ENCODE measurements at regions not wholly inside any gene's neighbourhood (a gene's known extent, or its start where the extent isn't known, plus 50 kb on each side); places are given as distances from the start of the nearest gene placed in this dataset.

DNA sequence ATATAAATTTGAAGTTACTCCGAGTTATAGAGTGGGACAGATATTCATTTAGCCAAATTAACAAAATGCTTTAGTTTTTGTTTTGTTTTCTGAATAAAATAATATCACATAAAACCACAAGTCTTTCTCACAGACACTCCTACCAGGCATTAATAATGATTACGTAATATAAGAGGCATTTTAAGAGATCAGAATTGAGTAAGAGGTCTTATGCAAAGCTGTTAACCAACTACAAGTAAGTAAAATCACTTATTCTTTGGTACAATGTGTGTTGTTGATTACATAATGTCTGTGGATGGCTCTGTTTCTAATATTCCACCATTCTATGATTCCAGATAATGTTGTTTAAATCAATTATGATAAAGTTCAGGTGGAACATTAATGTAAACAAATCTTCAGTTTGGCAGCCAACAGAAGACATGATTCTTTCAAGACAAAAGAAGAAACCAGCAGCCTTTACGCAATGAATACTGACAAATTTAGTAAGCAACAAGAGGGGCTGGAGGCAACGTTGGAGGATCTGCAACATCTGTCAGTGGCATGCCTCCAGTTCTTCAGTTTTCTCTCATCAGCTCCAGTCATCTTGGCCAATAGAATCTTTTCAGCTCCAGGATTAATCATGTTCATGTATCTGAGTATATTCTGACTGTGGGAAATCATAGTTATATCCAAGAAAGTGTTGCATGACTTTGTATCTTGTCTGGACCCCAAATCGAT is 403.8 kb downstream of the SLITRK5 start:
- DNase-seq (ENCODE audit: low read depth in 4 of 4, low spot score in 1 of 4) = no peak

DNA sequence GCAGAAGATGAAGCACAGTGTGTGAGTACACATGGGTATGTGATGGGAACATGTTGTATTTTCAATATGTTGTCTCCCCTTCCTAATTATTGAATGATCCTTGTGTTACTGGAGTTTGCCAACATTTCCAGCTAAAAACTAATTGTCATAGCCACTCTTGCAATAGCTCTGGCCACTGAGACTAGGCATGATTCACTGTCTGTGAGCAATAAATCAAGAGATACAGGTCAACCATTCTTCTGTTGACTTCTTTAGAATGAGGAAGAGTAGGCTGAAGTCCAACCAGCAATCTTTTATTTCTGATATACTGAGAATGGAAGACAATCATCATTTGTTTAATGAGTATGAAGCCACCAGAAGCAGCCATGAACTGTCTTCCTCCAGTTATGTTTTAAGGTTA is 413.9 kb downstream of the SLITRK5 start:
- DNase-seq (ENCODE audit: low read depth in 4 of 4, low spot score in 1 of 4) = no peak

DNA sequence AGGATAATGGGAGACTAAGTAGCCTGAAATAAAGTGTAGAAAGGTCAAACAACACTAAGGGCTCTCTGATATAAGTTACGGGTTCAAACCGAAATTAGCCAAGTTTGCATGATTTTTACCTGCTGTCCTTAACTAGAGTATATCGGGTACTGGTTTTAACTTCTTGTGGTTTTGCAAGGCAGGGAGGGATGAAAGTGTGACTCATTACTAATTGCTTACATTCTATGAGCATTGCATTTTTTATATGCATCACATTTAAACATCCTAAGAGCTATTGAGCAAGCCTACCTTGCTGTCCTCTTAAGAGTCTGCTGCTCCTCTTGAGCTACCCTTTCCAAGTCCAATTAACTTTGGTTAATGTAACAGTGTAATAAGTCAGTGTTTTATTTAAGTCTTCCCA is 415.4 kb downstream of the SLITRK5 start:
- DNase-seq (ENCODE audit: low read depth in 4 of 4, low spot score in 1 of 4) = no peak

DNA sequence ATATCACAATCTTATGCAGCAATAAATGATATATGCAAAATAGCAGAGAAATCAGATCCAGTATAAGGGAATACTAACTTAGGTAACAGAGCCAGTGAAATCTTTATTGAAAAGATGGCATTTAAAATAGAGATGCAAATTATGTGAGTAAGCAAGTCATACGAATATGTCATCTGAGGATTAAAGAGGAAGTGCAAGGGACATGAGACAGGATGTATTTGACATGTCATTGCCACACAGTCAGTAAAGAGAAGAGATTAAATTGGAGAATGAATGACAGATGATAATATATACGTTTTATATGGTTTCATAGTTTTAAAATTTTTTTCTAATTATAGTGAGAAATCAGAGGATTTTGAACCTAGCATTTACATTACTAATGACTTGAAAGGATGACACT is 426.4 kb downstream of the SLITRK5 start:
- DNase-seq (ENCODE audit: low read depth in 4 of 4, low spot score in 1 of 4) = no peak

DNA sequence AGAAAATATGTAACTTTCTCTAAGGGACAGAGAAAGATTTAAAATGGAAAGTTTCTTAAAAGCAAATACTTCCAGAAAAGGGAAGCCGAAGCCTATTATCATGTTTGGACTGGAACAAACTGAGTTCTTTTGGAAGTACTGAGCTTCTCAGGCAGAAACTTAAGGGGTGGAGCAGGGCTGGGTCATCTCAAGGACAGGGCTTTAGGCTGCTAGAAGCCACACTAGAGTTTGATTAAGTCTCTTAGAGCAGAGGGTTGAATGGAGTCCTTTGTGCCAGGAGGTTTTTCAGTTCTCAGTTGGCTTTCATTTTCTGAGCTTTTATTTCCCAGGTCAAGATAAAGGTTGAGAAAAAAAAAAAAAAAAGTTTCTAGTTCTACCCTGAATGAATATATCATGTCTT is 432.7 kb downstream of the SLITRK5 start:
- no peak for DNase-seq (ENCODE audit: low read depth in 4 of 4, low spot score in 1 of 4)

DNA sequence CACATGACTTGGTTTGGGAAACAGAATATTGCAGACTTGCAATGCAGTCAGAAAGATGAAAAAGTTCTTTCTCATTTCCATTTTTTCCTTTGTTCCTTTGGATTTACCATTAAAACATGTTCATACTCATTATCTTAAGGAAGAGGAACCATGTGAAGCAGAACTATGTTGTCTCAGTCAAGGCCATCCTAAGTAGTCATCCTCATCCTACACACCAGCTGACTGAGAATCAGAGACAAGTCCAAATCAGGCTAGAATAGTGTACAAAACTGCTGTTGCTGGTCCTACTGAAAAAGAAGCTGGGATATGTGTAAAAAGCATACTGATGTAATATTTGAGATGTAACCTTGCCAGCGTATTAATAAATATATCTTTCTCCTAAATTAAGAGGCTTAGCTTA is 433.4 kb downstream of the SLITRK5 start:
- DNase-seq (ENCODE audit: low read depth in 4 of 4, low spot score in 1 of 4) = no peak

DNA sequence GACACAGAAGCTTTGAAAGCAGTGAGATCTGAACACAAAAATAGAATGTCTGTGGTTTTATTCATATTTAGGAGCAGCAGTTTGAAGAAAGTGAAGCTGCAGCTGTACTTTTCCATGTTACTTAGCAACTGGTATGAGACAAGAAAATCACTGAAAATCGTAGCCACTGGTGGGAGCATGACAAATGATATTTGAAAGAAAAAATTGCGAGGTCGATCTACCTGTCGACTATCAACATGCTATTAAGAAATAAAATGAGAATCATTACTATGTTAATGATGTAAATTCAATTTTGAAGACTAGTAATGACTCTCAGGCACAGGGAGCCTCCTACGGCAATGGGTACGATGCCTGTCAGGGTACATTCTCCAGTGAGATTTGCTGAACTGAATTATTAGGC is 436.4 kb downstream of the SLITRK5 start:
- DNase-seq (ENCODE audit: low read depth in 4 of 4, low spot score in 1 of 4) = no peak

DNA sequence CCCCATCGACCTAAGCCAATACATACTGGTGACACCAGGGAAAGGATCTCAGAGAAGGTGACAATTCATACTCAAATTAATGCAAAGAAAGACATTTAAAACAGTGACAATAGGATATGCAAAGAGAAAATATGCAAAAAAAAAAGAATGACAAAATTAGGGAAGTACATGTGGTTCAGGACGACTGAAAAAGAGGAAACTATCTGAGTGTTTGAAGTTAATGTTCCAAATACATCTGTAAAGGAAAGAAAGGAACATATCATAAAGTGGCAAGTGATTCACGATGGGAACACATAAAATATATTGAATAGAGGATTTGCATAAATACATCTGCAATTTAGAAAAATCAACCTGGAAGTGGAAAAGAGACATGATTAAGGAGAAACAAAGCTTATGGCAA is 441.4 kb downstream of the SLITRK5 start:
- DNase-seq (ENCODE audit: low read depth in 4 of 4, low spot score in 1 of 4) = no peak

DNA sequence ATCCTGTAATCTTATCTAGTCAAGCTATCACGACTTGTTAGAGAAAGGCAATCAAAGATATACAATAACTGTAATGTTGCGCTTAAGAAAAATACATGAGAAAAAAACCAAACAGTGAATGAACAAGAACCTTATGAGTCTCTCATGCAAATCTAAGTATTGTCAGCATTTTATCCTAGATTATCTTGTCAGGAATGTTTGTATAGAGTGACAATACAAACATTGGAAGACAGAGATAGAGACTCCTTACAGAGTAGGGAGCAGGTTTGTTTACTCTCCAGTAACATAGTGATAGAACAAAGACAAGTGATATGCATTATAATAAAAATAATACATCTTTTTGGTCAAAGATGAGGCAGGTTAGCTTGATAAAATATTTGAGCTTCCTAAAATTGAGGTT is 444.8 kb downstream of the SLITRK5 start:
- no peak for DNase-seq (ENCODE audit: low read depth in 4 of 4, low spot score in 1 of 4)

DNA sequence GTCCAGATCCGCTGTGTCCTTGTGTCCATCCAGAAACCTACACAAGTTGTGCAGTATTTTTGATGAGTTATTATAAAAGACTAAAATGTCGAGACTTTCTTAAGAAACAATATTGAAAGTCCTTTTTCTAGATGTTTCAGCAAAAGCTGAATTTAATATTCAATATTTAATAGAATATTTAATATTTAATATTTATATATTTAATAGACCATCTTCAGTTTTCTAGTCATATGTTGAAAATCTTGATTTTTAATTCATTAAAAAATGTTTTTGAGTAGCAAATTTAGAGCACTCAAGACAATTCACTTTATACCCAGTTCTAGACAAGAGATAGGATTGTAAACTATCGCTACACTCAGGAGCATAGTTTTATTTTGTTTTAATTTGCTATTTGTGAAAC is 447.8 kb downstream of the SLITRK5 start:
- DNase-seq (ENCODE audit: low read depth in 4 of 4, low spot score in 1 of 4) = no peak

DNA sequence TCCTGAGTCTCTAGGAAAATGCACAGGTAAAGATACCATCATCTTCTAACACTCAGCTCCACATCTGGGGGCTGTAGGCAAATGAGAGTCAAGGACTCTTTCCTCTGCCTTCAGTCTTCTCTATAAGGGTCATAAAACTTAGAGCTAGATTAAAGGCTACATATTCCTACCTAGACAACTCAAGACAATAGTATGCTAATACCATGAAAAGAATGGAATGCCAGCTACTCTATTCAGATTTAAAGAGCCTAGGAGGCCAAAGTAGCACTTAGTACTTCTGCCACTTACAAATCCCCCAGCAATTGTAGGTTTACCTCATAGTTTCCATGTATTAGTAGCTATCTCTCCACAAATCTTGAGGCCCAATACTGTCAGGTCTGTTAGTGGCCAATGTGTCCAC is 453.0 kb downstream of the SLITRK5 start:
- no peak for DNase-seq (ENCODE audit: low read depth in 4 of 4, low spot score in 1 of 4)

DNA sequence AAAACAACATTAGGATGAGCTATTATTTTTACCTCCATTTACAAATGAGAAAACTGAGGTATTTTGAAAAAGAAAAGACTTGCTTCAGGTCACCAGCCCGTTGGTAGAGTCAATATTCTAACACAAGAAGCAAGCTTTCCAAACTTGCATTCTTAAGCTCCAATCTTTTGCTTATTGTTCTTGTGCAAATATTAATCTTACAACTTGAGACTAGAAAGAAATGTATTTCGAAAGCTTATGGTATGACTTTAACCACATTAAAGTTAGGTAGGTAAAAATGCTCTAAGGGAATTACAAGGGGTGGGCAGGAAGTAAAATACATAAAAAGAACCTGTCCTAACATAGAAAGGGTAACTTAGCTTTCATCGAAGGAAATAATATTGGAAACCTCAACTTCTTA is 453.9 kb downstream of the SLITRK5 start:
- no peak for DNase-seq (ENCODE audit: low read depth in 4 of 4, low spot score in 1 of 4)

DNA sequence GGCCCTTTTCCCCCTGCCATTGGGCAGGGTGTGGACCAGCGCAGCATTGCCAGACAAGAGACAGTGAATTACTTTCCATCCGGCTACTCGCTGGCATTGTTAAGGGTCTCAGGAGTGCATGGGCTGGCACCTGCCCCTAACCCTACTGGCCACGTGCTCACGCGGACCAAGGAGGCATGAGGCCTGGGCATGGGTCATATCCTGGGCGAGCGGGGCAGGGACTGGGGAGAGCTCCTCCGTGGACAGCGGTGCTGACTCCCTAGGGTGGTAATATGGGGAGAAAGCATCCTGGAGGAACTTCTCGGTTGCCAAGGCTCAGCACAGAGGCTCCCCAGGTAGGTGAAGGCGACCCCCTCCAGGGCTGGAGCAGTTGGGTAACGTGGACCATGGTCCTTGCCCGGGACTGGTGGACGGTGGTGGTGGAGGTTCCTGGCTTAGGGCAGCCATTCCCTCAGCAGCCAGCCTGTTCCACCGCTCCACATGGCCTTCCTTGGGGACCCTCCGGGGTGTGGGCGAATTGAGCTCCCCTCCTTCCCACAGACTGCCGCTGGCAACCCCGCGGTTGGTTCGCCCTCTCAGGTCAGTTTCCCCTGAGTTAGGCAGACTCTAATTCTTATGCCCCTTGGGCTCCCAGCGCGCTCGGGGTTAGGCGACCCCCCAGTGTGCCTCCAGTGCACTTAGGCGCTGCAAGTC is 465.1 kb downstream of the SLITRK5 start:
- DNase-seq (ENCODE audit: low read depth in 4 of 4, low spot score in 1 of 4) = no peak

DNA sequence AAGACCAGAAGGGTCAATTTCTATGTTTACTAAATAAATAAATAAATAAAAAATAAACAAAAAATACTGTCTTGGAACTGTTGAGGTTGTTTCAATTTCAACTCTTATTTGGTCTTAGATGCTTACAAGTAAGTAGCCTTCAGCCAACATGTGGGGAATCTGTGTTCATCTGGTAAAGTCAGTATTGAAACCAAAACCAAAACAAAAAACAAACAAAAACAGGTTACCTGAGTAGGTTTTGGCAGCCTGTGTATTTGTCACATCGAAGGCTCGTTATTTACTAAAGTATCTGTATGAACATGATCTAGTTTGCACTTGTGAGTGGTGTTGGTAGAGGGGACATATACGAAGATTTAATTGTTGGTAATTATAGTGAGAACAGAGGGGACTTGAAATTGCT is 471.5 kb downstream of the SLITRK5 start:
- no peak for DNase-seq (ENCODE audit: low read depth in 4 of 4, low spot score in 1 of 4)

DNA sequence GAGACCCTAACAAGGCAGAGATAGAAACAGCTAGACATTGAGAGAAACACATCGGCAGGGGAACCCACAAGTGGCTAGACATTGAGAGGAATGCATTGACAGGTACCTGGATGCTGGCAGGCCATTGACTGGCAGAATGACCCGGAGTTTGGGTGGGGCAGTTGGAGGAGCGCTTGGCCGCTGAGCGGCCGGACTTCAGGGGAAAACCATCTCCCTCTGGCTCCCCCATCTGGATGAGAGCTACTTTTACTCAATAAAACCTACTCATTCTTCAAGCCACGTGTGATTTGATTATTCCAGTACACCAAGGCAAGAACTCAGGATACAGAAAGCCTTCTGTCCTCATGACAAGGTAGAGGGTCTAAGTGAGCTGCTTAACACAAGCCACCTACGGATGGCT is 473.4 kb downstream of the SLITRK5 start:
- DNase-seq (ENCODE audit: low read depth in 4 of 4, low spot score in 1 of 4) = no peak

DNA sequence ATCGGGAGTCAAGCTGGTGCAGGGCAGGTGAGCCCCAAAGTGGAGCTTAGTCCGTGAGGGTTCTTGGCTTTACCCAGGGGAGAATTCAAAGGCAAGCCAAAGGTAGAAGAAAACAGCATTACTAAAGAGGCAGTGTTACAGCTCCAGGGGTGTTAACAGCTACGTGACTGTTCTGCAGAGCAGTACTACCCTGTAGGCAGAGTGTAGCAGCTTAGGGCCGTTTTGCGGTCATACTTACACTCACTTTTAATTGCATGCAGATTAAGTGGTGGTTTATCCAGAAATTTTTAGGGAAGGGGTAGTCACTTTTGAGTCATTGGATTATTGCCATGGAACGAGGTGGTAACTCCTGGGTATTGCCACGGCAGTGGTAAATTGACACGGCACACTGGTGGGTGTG is 482.2 kb downstream of the SLITRK5 start:
- no peak for DNase-seq (ENCODE audit: low read depth in 4 of 4, low spot score in 1 of 4)

DNA sequence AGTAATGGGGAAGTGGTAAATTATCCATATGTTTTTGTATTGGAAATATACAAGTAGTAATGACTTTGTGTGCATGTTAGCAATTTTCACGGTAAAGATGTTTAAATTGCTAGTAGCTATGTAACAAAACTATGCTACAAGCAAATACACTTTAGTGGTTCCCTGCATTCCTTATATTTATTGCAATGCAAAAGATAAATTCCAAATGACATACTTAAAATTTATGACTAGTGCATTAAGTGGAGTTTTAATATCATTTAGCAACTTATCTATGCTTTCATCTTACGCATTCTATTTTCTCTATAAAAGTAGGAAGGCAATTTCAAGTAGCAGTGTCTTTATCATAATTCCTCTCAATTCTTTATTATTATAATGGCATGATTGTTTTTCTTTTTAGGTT is 482.8 kb downstream of the SLITRK5 start:
- no peak for DNase-seq (ENCODE audit: low read depth in 4 of 4, low spot score in 1 of 4)

DNA sequence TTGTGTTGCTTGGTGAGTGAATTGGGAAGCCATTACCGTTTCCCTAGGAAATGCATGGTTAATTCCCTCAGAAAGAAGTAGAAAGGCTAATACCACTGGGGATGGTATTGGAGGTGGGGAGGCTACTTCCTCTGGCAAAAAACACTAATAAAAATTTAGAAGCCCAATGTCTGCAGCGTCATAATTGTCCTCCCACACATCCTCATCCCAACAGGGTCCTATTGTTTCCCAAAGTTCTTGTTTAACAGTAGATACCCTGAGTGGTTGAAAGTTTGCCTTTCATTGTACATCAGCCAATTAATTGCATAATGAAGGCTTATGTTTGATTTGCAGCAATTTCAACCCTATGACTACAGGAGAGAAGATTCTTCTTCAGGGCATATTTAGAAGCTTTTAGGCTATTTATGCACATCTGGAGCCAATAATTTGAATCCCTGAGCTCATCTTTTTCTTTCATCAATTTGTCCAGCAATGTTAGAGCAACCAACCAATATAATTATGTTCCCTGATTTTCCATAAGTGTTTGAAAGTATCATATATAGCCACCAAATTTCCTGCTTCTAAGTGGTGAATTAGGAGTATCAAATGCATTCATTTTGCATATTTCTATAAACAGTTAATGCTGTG is 491.0 kb downstream of the SLITRK5 start:
- no peak for DNase-seq (ENCODE audit: low read depth in 4 of 4, low spot score in 1 of 4)

DNA sequence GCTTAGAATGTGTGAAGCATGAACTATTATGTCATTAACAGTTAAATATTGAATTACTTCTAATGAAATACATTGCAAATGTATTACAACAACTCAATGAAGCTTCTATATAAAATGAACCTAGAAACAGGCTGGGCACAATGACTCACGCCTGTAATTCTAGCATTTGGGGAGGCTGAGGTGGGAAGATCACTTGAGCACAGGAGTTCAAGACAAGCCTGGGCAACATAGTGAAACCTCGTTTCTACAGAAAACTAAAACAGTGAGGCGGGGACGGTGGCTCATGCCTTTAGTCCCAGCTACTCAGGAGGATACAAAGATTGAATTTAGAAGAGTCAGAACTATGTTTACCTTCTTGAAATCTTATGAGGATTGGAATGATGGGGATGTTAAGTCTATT is 505.1 kb downstream of the SLITRK5 start:
- no peak for DNase-seq (ENCODE audit: low read depth in 4 of 4, low spot score in 1 of 4)

DNA sequence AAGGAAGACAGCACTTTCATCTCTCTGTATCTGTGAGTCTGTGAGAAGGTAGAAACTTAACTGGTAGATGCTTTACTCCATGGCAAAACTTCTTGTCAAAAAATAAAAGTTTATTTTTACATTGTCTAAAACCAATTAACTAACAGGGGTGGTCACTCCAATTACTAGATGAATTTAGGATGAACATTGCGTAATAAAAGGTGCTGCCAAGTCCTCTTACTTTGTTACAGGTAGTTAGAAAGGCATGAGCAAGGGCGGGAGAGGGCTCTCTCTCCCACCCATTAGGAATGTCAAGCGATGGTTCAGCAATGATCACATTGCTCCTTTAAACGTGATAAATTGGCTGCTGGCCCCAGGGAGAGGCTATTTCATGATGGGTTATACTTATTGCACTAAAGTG is 512.3 kb downstream of the SLITRK5 start:
- no peak for DNase-seq (ENCODE audit: low read depth in 4 of 4, low spot score in 1 of 4)

DNA sequence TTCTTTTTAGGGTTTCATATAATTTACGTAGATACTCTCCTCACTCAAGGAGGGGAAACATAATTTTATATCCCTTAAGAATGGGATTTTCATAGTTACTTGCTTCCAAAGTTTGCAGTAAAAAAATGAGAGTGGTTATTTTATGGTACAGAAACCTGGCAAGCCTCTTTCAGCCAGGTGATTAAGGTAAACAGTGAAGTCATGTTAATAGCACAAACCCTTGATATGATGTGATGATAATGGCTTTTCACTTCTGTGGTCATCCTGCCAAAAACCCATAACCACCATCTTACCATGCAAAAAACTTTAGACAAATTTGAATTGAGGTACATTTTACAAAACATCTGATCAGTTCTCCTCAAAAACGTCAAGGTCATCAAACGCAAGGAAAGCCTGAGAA is 517.8 kb downstream of the SLITRK5 start:
- DNase-seq (ENCODE audit: low read depth in 4 of 4, low spot score in 1 of 4) = no peak

DNA sequence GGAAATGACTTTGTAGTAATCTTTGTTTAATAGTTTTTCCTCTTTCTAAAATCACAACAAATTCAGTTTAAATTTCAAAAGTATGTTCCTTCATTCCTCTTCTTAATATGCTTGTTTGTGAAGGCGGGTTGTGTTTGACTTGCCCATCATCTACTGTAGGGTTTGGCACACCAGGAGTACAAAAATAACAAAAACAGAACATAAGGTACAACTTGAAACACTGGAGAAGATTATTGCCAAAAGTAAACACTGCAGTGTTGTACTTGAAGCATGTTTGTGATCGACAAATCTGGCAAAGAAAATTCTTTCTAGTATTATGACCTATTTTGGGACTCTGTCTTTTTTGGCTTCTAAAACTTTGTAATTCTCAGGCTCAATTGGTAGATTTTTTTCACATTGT is 518.6 kb downstream of the SLITRK5 start:
- no peak for DNase-seq (ENCODE audit: low read depth in 4 of 4, low spot score in 1 of 4)

DNA sequence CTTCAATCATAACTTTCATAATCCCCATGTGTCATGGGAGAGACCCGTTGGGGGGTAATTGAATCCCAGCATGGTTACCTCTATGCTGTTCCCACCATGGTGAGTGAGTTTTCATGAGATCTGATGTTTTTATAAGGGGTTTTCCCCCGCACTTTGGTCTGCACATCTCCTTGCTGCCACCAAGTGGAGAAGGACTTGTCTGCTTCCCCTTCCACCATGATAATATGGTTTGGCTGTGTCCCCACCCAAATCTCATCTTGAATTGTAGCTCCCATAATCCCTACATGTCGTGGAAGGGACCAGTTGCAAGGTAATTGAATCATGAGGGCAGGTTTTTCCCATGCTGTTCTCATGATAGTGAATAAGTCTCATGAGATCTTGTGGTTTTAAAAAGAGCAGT is 524.9 kb downstream of the SLITRK5 start:
- no peak for DNase-seq (ENCODE audit: low read depth in 4 of 4, low spot score in 1 of 4)
